ENCODE measurements at regions not wholly inside any gene's neighbourhood (a gene's known extent, or its start where the extent isn't known, plus 50 kb on each side); places are given as distances from the start of the nearest gene placed in this dataset.
"Not testable (repeated sequence)": the region's sequence is repeated elsewhere in the genome, so short reads cannot be mapped to it uniquely, and the experiment has no call there.

DNA sequence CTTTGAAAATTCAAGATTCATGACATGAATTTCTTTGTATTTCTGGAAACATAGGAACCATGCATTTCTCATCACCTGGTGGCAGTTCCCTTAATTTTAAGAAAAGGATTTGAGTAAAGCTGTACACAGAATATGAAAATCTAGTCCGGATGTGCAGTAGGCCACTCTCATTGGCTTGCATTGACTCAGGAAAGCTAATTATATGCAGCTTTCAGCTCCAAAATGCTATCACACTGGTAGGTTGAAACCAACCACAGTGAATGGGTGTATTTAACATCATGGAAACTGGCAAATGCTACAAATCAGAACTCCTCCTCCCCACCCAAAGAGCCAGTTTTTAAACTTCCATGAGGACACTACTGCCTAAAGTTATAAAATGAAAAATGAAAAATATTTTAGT, 161.6 kb upstream of the FBXL17 start:
- H3K27ac Mint-ChIP-seq (ENCODE audit: unreplicated experiment) = no peak overlapping the region
- no peak overlapping the region for H3K4me3 Mint-ChIP-seq

DNA sequence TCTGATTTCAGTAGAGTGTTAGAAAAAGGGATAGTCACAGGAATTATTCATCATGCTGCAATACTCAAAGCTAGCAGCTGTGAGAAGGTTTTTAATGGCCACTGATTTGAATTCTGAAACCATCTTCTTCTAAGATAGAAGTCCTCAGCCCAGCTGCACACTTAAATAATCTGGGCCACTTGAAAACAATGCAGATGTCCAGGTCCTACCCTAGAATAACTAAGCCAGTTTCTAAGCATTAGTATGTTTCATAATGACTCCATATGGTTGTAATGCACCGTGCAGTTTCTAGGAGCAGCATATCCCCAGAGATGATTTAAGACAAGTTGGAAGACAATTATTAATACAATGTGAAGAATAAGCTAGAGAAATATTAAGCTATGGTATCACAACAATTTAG, 159.9 kb upstream of the FBXL17 start:
- Mint-ChIP-seq H3K27me3 (ENCODE audit: low read depth) (no peaks in the 10 kb centered on the region), H3K4me3 (no peak overlapping the region), H3K9me3 (peaks cover 4% of the 10 kb centered on the region), H3K4me1 (peaks cover 6% of the 10 kb centered on the region), H3K36me3 (ENCODE audit: low read depth) (no peaks in the 10 kb centered on the region), H3K27ac (ENCODE audit: unreplicated experiment) (no peak overlapping the region)
- no peak for DNase-seq (ENCODE audit: low read depth, low spot score)
- TF ChIP-seq, protein P1, sequence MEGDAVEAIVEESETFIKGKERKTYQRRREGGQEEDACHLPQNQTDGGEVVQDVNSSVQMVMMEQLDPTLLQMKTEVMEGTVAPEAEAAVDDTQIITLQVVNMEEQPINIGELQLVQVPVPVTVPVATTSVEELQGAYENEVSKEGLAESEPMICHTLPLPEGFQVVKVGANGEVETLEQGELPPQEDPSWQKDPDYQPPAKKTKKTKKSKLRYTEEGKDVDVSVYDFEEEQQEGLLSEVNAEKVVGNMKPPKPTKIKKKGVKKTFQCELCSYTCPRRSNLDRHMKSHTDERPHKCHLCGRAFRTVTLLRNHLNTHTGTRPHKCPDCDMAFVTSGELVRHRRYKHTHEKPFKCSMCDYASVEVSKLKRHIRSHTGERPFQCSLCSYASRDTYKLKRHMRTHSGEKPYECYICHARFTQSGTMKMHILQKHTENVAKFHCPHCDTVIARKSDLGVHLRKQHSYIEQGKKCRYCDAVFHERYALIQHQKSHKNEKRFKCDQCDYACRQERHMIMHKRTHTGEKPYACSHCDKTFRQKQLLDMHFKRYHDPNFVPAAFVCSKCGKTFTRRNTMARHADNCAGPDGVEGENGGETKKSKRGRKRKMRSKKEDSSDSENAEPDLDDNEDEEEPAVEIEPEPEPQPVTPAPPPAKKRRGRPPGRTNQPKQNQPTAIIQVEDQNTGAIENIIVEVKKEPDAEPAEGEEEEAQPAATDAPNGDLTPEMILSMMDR (conservative IDR thresholded peaks at IDR 0.05) = no peak

More for the DNA sequence above, 161.6 kb upstream of the FBXL17 start:
- Mint-ChIP-seq H3K27me3 (ENCODE audit: low read depth) (no peaks in the 10 kb centered on the region), H3K36me3 (ENCODE audit: low read depth) (no peaks in the 10 kb centered on the region), H3K4me1 (peaks cover under 1% of the 10 kb centered on the region), H3K9me3 (peaks cover 5% of the 10 kb centered on the region)
- DNase-seq (ENCODE audit: low read depth, low spot score) = no peak
- TF ChIP-seq, protein P1 (conservative IDR thresholded peaks at IDR 0.05) = no peak

DNA sequence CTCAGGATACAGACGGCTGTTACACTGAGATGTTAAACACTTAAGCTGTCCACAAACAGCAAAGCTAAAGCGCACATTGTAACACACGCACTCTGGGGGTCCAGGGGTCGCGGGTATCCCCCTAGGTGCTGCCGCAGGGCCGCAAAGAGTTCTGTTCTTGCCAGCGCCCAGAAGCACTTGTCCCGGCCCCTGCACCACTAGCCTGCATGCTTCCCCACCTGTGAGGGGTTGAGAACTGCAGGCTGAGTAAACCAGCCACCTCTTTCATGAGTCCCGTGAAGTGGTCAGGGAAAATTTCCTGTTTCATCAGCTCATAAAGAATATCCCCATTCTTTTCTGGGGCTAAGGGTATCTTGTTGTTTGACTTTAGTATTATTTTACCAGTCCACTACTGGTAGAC, 154.4 kb upstream of the FBXL17 start:
- H3K4me1 Mint-ChIP-seq = peaks cover 6% of the 10 kb centered on the region
- peaks cover 5% of the 10 kb centered on the region for H3K9me3 Mint-ChIP-seq
- DNase-seq (ENCODE audit: low read depth, low spot score) = no peak
- H3K27ac Mint-ChIP-seq (ENCODE audit: unreplicated experiment) = no peak overlapping the region
- no peak overlapping the region for H3K4me3 Mint-ChIP-seq
- H3K27me3 Mint-ChIP-seq (ENCODE audit: low read depth) = no peaks in the 10 kb centered on the region
- TF ChIP-seq, protein P1 (conservative IDR thresholded peaks at IDR 0.05) = no peak
- no peaks in the 10 kb centered on the region for H3K36me3 Mint-ChIP-seq (ENCODE audit: low read depth)

DNA sequence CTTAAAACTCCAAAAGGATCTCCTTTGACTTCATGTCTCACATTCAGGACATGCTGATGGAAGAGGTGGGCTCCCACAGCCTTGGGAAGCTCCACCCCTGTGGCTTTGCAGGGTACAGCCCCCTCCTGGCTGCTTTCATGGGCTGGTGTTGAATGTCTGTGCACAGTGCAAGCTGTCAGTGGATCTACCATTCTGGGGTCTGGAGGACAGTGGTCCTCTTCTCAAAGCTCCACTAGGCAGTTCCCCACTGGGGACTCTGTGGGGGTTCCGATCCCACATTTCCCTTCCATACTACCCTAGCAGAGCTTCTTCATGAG, 150.2 kb upstream of the FBXL17 start:
- not testable (repeated sequence) for H3K36me3 Mint-ChIP-seq (ENCODE audit: low read depth); H3K4me3 Mint-ChIP-seq; H3K27me3 Mint-ChIP-seq (ENCODE audit: low read depth); DNase-seq (ENCODE audit: low read depth, low spot score); H3K9me3 Mint-ChIP-seq; H3K4me1 Mint-ChIP-seq; H3K27ac Mint-ChIP-seq (ENCODE audit: unreplicated experiment)

DNA sequence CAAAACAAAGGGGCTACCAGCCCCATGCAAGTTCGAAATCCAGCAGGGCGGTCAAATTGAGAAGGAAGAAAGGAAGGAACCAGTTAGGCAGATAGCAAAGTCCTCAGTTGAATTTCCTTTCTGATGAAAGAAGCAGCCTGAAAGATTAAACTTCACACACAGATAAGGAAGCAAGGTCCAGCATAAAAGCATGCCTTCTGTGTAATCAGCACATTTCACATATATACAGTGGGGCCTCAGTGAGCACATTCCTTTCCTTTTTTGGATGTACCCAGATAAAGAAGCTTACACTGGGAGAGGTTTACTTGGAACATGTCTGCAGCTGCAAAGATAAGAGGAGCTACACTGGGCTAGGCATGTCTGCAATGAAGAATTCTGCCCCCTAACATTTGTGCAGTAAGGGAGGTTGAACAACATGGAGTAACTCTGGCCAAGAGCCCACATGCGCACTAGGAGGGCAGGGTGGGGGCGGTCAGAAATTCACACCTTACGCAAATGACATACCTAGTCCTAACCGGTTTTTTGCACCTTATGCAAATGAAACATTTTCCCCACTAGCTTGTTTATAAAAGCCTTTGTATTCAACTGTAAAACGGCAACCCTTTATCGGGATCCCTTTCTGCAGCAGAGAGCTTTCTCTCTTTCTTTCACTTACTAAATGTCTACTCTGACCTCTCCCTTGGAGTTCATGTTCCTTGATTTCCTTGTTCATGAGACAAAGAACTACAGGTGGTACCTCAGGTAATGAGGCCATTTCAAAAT, 149.7 kb upstream of the FBXL17 start:
- TF ChIP-seq, protein P1 (conservative IDR thresholded peaks at IDR 0.05) = no peak
- Mint-ChIP-seq H3K27ac (ENCODE audit: unreplicated experiment) (no peak overlapping the region), H3K9me3 (peaks cover 6% of the 10 kb centered on the region), H3K4me1 (no peaks in the 10 kb centered on the region), H3K4me3 (no peak overlapping the region), H3K36me3 (ENCODE audit: low read depth) (peaks cover 2% of the 10 kb centered on the region), H3K27me3 (ENCODE audit: low read depth) (no peaks in the 10 kb centered on the region)
- DNase-seq (ENCODE audit: low read depth, low spot score) = no peak

DNA sequence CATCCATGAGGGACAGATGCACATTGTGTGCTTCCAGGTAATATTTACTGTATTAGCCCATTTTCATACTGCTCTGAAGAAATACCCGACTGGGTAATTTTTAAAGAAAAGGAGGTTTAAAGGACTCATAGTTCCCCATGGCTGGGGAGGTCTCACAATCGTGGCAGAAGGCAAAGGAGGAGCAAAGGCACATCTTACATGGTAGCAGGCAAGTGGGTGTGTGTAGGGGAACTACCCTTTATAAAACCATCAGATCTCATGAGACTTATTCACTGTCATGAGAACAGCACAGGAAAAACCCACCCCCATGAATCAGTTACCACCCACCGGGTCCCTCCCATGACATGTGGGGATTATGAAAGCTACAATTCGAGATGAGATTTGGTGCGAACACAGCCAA, 148.8 kb upstream of the FBXL17 start:
- H3K27ac Mint-ChIP-seq (ENCODE audit: unreplicated experiment) = no peak overlapping the region
- H3K9me3 Mint-ChIP-seq = peaks cover 10% of the 10 kb centered on the region
- H3K4me3 Mint-ChIP-seq = no peak overlapping the region
- peaks cover 5% of the 10 kb centered on the region for H3K36me3 Mint-ChIP-seq (ENCODE audit: low read depth)
- no peaks in the 10 kb centered on the region for H3K4me1 Mint-ChIP-seq
- DNase-seq (ENCODE audit: low read depth, low spot score) = no peak
- TF ChIP-seq, protein P1 (conservative IDR thresholded peaks at IDR 0.05) = no peak
- no peaks in the 10 kb centered on the region for H3K27me3 Mint-ChIP-seq (ENCODE audit: low read depth)

All from neural crest cell (in vitro differentiated cells).